IPS DF 6.9 (cell line): ENCODE measurements at regions not wholly inside any gene's neighbourhood (a gene's known extent, or its start where the extent isn't known, plus 50 kb on each side); places are given as distances from the start of the nearest gene placed in this dataset.
"Not testable (repeated sequence)": the region's sequence is repeated elsewhere in the genome, so short reads cannot be mapped to it uniquely, and the experiment has no call there.

Experiments used
- DNase-seq: peaks from one replicate; pipeline ENCODE4 v3.0.0-alpha.2; 2013; ENCODE audit warnings: low read depth, low spot score
- H3K27ac ChIP-seq: one replicate; pipeline ENCODE4 v1.5.1; 2013; ENCODE audit warnings: low read length, control low read depth
- H3K27me3 ChIP-seq: 2 replicates; pipeline ENCODE4 v1.6.1; 2013; ENCODE audit warnings: mild to moderate bottlenecking, low read length; ENCODE audit not compliant: control insufficient read depth, insufficient read depth
- H3K36me3 ChIP-seq: 2 replicates; pipeline ENCODE4 v1.6.1; 2013; ENCODE audit warnings: low read length; ENCODE audit not compliant: control insufficient read depth, insufficient read depth
- H3K4me1 ChIP-seq: 2 replicates; pipeline ENCODE4 v1.6.1; 2013; ENCODE audit warnings: low read length; ENCODE audit not compliant: control insufficient read depth, insufficient read depth
- H3K4me3 ChIP-seq: 2 replicates; pipeline ENCODE4 v1.5.1; 2013; ENCODE audit warnings: mild to moderate bottlenecking, low read length
- H3K9me3 ChIP-seq: 2 replicates; pipeline ENCODE4 v1.6.1; 2013; ENCODE audit warnings: low read length, inconsistent platforms; ENCODE audit not compliant: control insufficient read depth, insufficient read depth
- WGBS: extraction: QIAGEN DNeasy Blood & Tissue Kit; methylation state at CpG from one replicate; pipeline ENCODE4 v1.1.7; 2013; ENCODE audit warnings: mixed read lengths, missing lambda C conversion rate; ENCODE audit not compliant: insufficient read length, insufficient coverage; 5-methylcytosine and 5-hydroxymethylcytosine counted together

DNA sequence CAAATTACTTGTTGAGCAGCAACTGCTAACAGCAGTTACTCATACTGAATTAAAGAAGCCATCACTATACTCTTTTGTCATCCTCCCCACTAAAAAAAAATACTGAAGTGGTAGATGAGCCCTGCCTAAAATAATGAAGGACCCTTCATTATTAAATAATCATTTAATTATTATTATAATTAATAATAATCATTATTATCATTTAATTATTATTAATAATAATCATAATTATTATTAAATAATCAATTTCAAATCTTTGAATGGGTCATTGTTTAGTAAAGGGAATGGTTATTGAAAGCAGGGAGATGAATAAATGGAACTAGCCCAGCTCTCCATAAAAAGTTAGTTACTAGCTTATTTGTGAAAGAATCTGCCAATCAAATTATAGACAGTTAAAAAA, 396.4 kb downstream of the NFIB start:
- Histone ChIP-seq H3K27ac (no peak overlapping the region), H3K9me3 (no peaks in the 10 kb centered on the region), H3K4me3 (no peak overlapping the region), H3K4me1 (no peaks in the 10 kb centered on the region), H3K27me3 (no peaks in the 10 kb centered on the region), H3K36me3 (no peaks in the 10 kb centered on the region)
- no peak for DNase-seq

DNA sequence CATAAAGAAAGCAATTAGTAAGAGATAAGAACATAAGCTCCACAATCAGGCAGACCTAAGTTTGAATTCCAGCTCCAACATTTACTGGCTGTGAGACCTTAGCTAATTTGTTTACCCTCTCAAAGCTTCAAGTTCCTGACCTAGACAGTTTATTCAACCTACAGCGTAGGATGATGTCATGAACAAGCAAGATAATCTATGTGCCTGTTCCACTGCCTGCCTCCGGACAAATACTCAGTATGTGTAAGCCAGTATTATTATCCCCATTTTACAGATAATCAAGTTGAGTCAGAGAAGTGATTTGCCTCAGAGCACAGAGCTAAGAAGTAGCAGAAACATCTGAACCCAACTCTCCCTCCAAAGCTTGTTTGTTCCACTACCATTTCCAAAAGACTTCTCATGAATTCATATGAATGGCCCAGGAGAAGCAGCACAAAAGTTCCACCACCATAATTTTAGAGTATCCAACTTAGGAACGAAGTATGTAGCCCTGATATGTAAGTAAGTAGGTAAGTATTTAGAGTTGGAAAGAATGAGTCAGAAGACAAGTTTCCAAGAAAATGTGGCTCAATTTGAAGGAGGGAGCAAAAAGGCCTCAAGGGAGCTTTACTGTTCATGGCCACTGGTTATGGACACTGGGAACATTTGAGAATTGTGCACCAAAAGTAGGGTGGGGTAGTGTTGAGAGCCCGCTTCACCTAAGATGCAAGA, 398.2 kb downstream of the NFIB start:
- Histone ChIP-seq H3K27ac (no peak overlapping the region), H3K27me3 (no peaks in the 10 kb centered on the region), H3K4me1 (no peaks in the 10 kb centered on the region), H3K36me3 (no peaks in the 10 kb centered on the region), H3K9me3 (no peaks in the 10 kb centered on the region), H3K4me3 (no peak overlapping the region)
- WGBS = no CpG with 5 or more reads among the region's 4 CpGs
- DNase-seq = no peak

DNA sequence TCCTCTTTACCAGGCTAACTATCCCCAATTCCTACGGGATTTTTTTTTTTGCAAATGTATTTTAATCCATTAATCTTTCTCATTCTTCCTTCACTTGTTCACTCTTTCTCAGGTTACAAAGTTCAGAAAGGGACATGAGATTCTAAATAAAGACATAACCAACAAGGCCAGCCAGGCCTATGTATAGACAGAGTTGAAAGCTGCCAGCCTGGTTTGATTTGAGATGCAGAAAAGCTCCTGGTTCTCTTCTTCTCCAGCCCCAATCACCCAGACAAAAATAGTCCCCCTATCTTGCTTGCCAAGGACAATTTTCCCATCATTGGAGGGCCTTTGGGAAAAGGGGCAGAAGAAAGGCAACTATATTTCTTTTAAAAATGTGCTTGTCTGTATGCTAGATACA, 398.8 kb downstream of the NFIB start:
- Histone ChIP-seq H3K4me1 (no peaks in the 10 kb centered on the region), H3K27me3 (no peaks in the 10 kb centered on the region), H3K9me3 (no peaks in the 10 kb centered on the region), H3K27ac (no peak overlapping the region), H3K36me3 (no peaks in the 10 kb centered on the region), H3K4me3 (no peak overlapping the region)
- no peak for DNase-seq
- WGBS = no CpG with 5 or more reads among the region's 1 CpG

DNA sequence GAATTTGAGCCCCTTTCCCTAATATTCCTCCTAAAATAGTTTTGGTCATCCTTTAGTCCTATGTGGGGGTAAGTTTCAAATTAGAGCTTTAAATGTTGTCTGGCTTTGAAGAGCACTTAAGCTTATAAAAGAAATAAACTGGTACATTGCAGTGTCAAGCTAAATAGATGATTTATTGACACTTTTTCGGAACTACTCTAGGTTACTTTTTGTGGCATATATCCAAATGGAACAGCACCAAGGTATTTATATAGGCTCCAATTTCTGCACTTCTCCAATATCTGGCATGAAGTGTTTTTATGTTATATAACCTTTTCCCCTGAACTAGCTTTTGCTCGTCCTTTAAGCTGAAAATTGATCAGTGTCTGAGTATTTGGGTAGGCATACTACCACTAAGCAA, 402.5 kb downstream of the NFIB start:
- Histone ChIP-seq H3K27me3 (no peaks in the 10 kb centered on the region), H3K4me3 (no peak overlapping the region), H3K4me1 (no peaks in the 10 kb centered on the region), H3K9me3 (no peaks in the 10 kb centered on the region), H3K36me3 (no peaks in the 10 kb centered on the region), H3K27ac (no peak overlapping the region)
- DNase-seq = no peak
- WGBS = no CpG with 5 or more reads among the region's 2 CpGs

DNA sequence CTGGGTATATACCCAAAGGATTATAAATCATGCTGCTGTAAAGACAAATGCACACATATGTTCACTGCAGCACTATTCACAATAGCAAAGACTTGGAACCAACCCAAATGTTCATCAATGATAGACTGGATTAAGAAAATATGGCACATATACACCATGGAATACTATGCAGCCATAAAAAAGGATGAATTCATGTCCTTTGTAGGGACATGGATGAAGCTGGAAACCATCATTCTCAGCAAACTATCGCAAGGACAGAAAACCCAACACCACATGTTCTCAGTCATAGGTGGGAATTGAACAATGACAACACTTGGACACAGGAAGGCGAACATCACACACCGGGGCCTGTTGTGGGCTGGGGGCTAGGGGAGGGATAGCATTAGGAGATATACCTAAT, 406.1 kb downstream of the NFIB start:
- H3K4me1 ChIP-seq, H3K27ac ChIP-seq, H3K27me3 ChIP-seq, H3K9me3 ChIP-seq, H3K4me3 ChIP-seq, DNase-seq, H3K36me3 ChIP-seq: not testable (repeated sequence)
- WGBS = no CpG with 5 or more reads among the region's 3 CpGs

DNA sequence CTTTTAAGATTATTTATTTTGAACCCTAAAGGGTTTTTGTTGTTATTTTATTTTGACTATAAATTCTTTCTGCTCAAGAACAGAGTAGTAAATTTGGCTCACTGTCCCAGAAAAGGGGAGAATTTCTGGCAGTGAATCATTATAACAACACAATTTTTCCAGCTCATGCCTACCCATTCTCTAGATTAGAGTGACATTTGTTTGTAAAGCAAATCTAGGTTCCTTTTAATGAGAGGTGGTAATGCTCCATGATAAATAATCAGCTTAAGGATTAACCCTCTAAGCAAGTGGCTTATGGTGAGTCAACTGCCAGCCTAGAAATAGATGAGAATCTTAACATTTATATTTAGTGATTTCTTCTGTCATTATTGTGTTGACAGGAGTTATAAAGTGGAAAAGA, 409.2 kb downstream of the NFIB start:
- H3K27ac ChIP-seq = no peak overlapping the region
- H3K4me3 ChIP-seq = no peak overlapping the region
- H3K36me3 ChIP-seq = no peaks in the 10 kb centered on the region
- no peaks in the 10 kb centered on the region for H3K27me3 ChIP-seq
- no peaks in the 10 kb centered on the region for H3K4me1 ChIP-seq
- no peak for DNase-seq
- H3K9me3 ChIP-seq = no peaks in the 10 kb centered on the region

DNA sequence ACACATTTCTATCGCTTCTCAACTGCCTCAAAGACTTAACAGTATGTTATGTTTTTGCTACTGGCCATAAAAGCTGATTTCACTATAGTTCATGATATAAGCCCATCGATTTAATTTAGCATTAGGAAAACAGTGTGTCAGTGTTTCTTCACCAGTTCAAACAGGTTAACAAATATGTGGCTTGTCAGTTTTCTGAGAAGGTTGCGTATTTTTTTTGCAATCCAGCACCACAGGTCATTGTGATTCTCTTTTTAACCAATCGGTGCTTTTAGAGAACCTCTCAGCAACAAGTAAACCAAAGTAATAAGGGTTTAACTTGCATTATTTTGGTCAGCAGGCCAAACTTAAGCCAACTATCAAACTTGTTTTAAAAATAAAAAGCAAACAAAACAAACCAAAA, 409.6 kb downstream of the NFIB start:
- no peak for DNase-seq
- Histone ChIP-seq H3K4me1 (no peaks in the 10 kb centered on the region), H3K27ac (no peak overlapping the region), H3K4me3 (no peak overlapping the region), H3K27me3 (no peaks in the 10 kb centered on the region), H3K9me3 (no peaks in the 10 kb centered on the region), H3K36me3 (no peaks in the 10 kb centered on the region)
- no CpG with 5 or more reads among the region's 4 CpGs for WGBS

DNA sequence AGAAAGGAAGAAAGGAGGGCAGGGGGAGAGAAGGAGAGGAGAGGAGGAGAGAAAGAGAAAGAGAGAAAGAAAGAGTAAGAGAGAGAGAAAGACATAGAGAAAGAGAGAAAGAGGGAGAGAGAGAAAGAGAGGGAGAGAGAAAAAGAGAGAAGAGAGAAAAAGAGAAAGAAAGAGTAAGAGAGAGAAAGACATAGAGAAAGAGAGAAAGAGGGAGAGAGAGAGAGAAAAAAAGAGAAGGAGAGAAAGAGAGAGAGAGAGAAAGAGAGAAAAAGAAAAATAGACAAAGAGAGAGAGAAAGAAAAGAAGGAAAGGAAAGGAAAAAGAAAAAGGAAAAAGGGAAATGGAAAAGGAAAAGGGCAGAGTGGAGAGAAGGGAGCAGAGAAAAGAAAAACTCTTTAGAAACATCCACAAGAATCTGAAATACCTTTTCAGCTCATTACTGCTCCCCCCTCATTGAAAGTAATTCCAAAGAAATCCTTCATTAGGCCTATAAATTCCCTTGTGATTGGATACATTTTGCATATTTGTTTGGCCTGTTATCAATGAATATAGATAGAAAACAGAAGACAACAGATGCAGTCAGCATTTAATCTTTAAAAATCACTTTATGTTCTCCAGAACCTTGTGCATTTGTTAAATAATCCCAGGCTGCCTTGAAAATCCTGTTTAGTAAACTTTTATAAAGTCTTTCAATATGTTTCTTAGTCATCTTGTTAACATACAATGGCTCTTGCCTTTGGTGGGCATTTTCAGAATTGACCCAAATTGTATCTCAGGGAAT, 411.5 kb downstream of the NFIB start:
- no peak for DNase-seq
- H3K27me3 ChIP-seq = no peaks in the 10 kb centered on the region
- no peaks in the 10 kb centered on the region for H3K9me3 ChIP-seq
- H3K36me3 ChIP-seq = no peaks in the 10 kb centered on the region
- no peaks in the 10 kb centered on the region for H3K4me1 ChIP-seq
- H3K27ac ChIP-seq = no peak overlapping the region
- H3K4me3 ChIP-seq = no peak overlapping the region

DNA sequence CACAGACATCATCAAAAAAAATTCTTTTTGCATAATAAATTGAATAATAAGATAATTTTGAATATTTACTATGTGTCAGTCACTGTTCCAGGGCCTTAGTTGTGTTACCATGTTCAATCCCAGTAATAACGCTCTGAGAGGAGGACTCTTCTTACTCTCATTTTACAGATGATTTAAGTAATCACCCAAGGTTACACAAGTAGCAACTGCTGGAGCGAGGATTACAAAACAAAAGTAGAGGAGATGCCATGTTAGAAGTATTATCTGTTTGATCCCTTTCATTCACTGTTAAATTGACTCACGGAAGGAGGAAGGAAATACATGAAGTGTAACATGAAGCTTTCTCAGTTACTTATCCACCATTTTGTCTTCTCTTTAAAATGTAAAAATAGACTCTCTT, 412.8 kb downstream of the NFIB start:
- H3K4me3 ChIP-seq = no peak overlapping the region
- H3K9me3 ChIP-seq = no peaks in the 10 kb centered on the region
- no peak for DNase-seq
- no peaks in the 10 kb centered on the region for H3K4me1 ChIP-seq
- no peaks in the 10 kb centered on the region for H3K27me3 ChIP-seq
- no peak overlapping the region for H3K27ac ChIP-seq
- no CpG with 5 or more reads among the region's 3 CpGs for WGBS
- H3K36me3 ChIP-seq = no peaks in the 10 kb centered on the region

DNA sequence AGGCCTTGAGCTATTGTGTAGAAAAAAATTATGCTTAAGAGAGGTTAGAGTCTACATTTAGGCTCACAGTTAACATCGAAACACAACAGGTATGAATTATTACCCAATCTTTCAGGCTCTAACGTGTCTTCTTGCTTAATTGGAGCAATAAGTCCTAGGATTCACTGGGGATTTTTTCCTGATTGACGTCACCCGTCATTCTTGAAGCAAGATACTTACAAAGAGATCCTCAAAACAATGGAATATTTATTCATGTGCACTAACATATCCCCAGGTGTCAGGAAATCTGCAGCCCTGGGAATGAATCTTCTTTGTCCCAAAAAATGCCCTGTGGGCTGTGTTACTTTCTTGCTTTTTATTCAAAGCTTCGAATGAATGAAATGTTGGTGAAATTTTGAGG, 413.5 kb downstream of the NFIB start:
- H3K4me3 ChIP-seq = no peak overlapping the region
- no peak for DNase-seq
- H3K27ac ChIP-seq = no peak overlapping the region
- H3K27me3 ChIP-seq = no peaks in the 10 kb centered on the region
- no CpG with 5 or more reads among the region's 5 CpGs for WGBS
- H3K36me3 ChIP-seq = no peaks in the 10 kb centered on the region
- H3K4me1 ChIP-seq = no peaks in the 10 kb centered on the region
- no peaks in the 10 kb centered on the region for H3K9me3 ChIP-seq

DNA sequence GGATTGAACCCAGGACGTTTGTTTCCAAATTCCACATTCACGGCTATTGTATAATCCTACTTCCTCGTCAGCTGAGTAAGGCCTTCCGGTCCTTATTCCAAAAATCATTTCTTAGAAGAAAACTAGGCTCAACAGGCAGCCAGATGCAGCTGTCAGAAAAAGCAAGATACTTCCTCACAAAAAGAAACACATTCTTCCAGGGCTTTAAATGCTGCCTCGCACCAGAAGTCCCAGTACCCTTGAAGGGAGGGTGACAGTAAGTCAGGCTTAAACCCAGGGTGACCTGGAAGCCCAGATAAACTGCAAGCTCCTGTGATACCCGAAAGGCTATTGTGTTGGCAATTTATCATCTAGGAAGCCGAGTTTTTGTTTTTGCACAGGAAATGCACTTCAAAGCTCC, 414.0 kb downstream of the NFIB start:
- no peaks in the 10 kb centered on the region for H3K9me3 ChIP-seq
- no peaks in the 10 kb centered on the region for H3K36me3 ChIP-seq
- no CpG with 5 or more reads among the region's 7 CpGs for WGBS
- DNase-seq = no peak
- H3K27me3 ChIP-seq = no peaks in the 10 kb centered on the region
- H3K27ac ChIP-seq = no peak overlapping the region
- H3K4me3 ChIP-seq = no peak overlapping the region
- no peaks in the 10 kb centered on the region for H3K4me1 ChIP-seq
